ENCODE measurements at regions not wholly inside any gene's neighbourhood (a gene's known extent, or its start where the extent isn't known, plus 50 kb on each side); places are given as distances from the start of the nearest gene placed in this dataset.

DNA sequence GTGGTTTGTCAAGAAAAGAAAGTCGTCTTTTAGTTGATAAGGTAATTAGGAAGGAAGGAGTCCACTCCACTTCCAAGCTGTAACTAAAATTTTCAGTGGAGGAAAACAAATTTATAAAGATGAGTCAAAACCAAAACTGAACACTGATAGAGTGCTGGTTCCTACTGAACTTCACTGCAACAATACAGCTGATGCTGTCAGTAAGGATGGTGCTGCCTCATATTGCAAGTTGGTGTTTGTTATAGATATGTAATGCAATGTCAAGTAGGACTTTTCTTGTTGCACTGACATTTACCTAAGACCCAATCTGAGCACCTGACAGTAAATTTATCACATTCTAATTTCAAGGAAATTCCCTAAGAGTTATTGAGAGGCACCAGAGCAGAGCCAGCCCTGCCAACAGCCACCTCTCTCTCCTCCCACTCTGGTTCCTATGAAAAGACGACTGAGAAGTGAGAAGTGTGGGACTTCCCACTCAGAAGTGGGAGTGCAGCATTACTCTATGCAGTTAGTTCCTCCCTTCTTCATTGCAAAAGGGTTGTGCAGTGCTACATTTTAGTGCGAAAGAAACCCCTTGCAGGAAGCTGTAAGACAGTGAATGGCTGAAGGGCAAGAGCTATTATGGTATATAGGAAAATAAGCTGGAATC lies 350.8 kb downstream of the NFIB start:
- no peak for FAIRE-seq

GRCh38 chr9:13962006-13962405 lies 351.9 kb downstream of the NFIB start:
- 26% methylated on average over 6 of the region's 6 CpGs for WGBS (ENCODE audit: low lambda C conversion rate)
- intact Hi-C loops (cut with micrococcal nuclease; ENCODE audit: unreplicated experiment) = no loop called here
- DNase-seq (ENCODE audit: low spot score) (no peak), ATAC-seq (no peak), FAIRE-seq (no peak)
- H3K9ac ChIP-seq (ENCODE audit: insufficient read depth, low read depth, low read length) = no peak overlapping the region
- no TSS peak for BruUV-seq (replicated peaks)
- no peaks in the 10 kb centered on the region for H3K36me3 ChIP-seq (replicated peaks in 1 of 2; ENCODE audit: control insufficient read depth in 1 of 2, insufficient read depth in 2 of 2, low read length in 2 of 2)
- H3K4me1 ChIP-seq (ENCODE audit: insufficient read depth, low read length) = no peaks in the 10 kb centered on the region
- H3K79me2 ChIP-seq (ENCODE audit: insufficient read depth, low read length) = no peaks in the 10 kb centered on the region
- ChIA-PET CTCF (ENCODE audit: low intra/inter-chr PET ratio, low total read pairs) (no interaction called here), POLR2A (no interaction called here)
- H3K9me3 ChIP-seq (ENCODE audit: low read length) = no peaks in the 10 kb centered on the region
- H2AFZ ChIP-seq (ENCODE audit: low read length) = no peak overlapping the region
- no peak overlapping the region for H3K27ac ChIP-seq (ENCODE audit: extremely low read length, insufficient read depth, low read length)
- in situ Hi-C loops (cut with HindIII; ENCODE audit: extremely low pct_ligation_motif_present, low pct_unique_long_range_greater_than_20kb) = no loop called here
- no peaks in the 10 kb centered on the region for H3K27me3 ChIP-seq (ENCODE audit: control insufficient read depth in 1 of 2, insufficient read depth in 2 of 2, low read length in 2 of 2)
- TF ChIP-seq, protein P1, sequence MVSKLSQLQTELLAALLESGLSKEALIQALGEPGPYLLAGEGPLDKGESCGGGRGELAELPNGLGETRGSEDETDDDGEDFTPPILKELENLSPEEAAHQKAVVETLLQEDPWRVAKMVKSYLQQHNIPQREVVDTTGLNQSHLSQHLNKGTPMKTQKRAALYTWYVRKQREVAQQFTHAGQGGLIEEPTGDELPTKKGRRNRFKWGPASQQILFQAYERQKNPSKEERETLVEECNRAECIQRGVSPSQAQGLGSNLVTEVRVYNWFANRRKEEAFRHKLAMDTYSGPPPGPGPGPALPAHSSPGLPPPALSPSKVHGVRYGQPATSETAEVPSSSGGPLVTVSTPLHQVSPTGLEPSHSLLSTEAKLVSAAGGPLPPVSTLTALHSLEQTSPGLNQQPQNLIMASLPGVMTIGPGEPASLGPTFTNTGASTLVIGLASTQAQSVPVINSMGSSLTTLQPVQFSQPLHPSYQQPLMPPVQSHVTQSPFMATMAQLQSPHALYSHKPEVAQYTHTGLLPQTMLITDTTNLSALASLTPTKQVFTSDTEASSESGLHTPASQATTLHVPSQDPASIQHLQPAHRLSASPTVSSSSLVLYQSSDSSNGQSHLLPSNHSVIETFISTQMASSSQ (IDR thresholded peaks at IDR 0.05; ENCODE audit: low read depth) = no peak
- TF ChIP-seq, protein P1 (CRISPR knock-in tag; IDR thresholded peaks at IDR 0.05; ENCODE audit: borderline replicate concordance) = no peak
- TF ChIP-seq NFRKB (IDR thresholded peaks at IDR 0.05) (no peak), HMG20B (CRISPR knock-in tag; conservative IDR thresholded peaks at IDR 0.05) (no peak), NR2F2 (IDR thresholded peaks at IDR 0.05; ENCODE audit: borderline replicate concordance, low read depth) (no peak), ZNF251 (CRISPR knock-in tag; IDR thresholded peaks at IDR 0.05) (no peak), ZNF30 (CRISPR knock-in tag; IDR thresholded peaks at IDR 0.05) (no peak), ZNF337 (CRISPR knock-in tag; IDR thresholded peaks at IDR 0.05; ENCODE audit: borderline replicate concordance, low read depth) (no peak), ZNF558 (CRISPR knock-in tag; IDR thresholded peaks at IDR 0.05; ENCODE audit: borderline replicate concordance) (no peak), ZNF264 (CRISPR knock-in tag; IDR thresholded peaks at IDR 0.05) (no peak), SATB2 (CRISPR knock-in tag; IDR thresholded peaks at IDR 0.05) (no peak), ZC3H4 (CRISPR knock-in tag; IDR thresholded peaks at IDR 0.05; ENCODE audit: borderline replicate concordance) (no peak), DBP (CRISPR knock-in tag; IDR thresholded peaks at IDR 0.05; ENCODE audit: not compliant biosample characterization) (no peak)
- no peak overlapping the region for H3K4me3 ChIP-seq (replicated peaks in 1 of 3; ENCODE audit: insufficient read depth in 1 of 3, low read depth in 2 of 3, low read length in 3 of 3)
- H3K4me2 ChIP-seq (ENCODE audit: low read depth, low read length) = no peak overlapping the region
- no peaks in the 10 kb centered on the region for H4K20me1 ChIP-seq (ENCODE audit: insufficient read depth, low read length)

More for the DNA sequence above, 350.8 kb downstream of the NFIB start:
- in situ Hi-C loops (cut with HindIII; ENCODE audit: extremely low pct_ligation_motif_present, low pct_unique_long_range_greater_than_20kb) = no loop called here
- no TSS peak for BruUV-seq (replicated peaks)
- ATAC-seq (no peak), DNase-seq (ENCODE audit: low spot score) (no peak)
- Histone ChIP-seq H3K27ac (ENCODE audit: extremely low read length, insufficient read depth, low read length) (no peak overlapping the region), H3K4me1 (ENCODE audit: insufficient read depth, low read length) (no peaks in the 10 kb centered on the region), H3K9me3 (ENCODE audit: low read length) (no peaks in the 10 kb centered on the region), H3K4me3 (replicated peaks in 1 of 3; ENCODE audit: insufficient read depth in 1 of 3, low read depth in 2 of 3, low read length in 3 of 3) (no peak overlapping the region), H3K4me2 (ENCODE audit: low read depth, low read length) (no peak overlapping the region), H3K79me2 (ENCODE audit: insufficient read depth, low read length) (no peaks in the 10 kb centered on the region), H3K27me3 (ENCODE audit: control insufficient read depth in 1 of 2, insufficient read depth in 2 of 2, low read length in 2 of 2) (no peaks in the 10 kb centered on the region), H3K9ac (ENCODE audit: insufficient read depth, low read depth, low read length) (no peak overlapping the region), H2AFZ (ENCODE audit: low read length) (no peak overlapping the region), H3K36me3 (replicated peaks in 1 of 2; ENCODE audit: control insufficient read depth in 1 of 2, insufficient read depth in 2 of 2, low read length in 2 of 2) (no peaks in the 10 kb centered on the region), H4K20me1 (ENCODE audit: insufficient read depth, low read length) (no peaks in the 10 kb centered on the region)
- WGBS (ENCODE audit: low lambda C conversion rate) = 13% methylated on average over 3 of the region's 3 CpGs
- intact Hi-C loops (cut with micrococcal nuclease; ENCODE audit: unreplicated experiment) = no loop called here
- ChIA-PET POLR2A (no interaction called here), CTCF (ENCODE audit: low intra/inter-chr PET ratio, low total read pairs) (no interaction called here)
- TF ChIP-seq CHD4 (IDR thresholded peaks at IDR 0.05; ENCODE audit: borderline replicate concordance, low read length) = no peak
- TF ChIP-seq NFKBIZ (CRISPR knock-in tag; IDR thresholded peaks at IDR 0.05) = no peak
- no peak for TF ChIP-seq TP53 (CRISPR knock-in tag; conservative IDR thresholded peaks at IDR 0.05)
- no peak for TF ChIP-seq ZNF724P (CRISPR knock-in tag; IDR thresholded peaks at IDR 0.05; ENCODE audit: borderline replicate concordance)
- no peak for TF ChIP-seq RFXANK (CRISPR knock-in tag; IDR thresholded peaks at IDR 0.05)
- no peak for TF ChIP-seq CENPX (CRISPR knock-in tag; IDR thresholded peaks at IDR 0.05)
- no peak for TF ChIP-seq ZNF17 (CRISPR knock-in tag; IDR thresholded peaks at IDR 0.05)
